Erythroblast (primary cell): ENCODE measurements at regions not wholly inside any gene's neighbourhood (a gene's known extent, or its start where the extent isn't known, plus 50 kb on each side); places are given as distances from the start of the nearest gene placed in this dataset.
"Not testable (repeated sequence)": the region's sequence is repeated elsewhere in the genome, so short reads cannot be mapped to it uniquely, and the experiment has no call there.

Experiments
- DNase-seq, 2 experiments: peaks; one replicate each; lab custom pipeline; 2025; lab: John Stamatoyannopoulos, UW
- GATA1 ChIP-seq: IDR thresholded peaks from 2 replicates; pipeline ENCODE4 v1.6.1; 2011; ENCODE audit warnings: low read depth, mild to moderate bottlenecking, control low read depth, low read length, moderate library complexity
- POLR2A ChIP-seq: IDR thresholded peaks from 2 replicates; pipeline ENCODE4 v1.6.1; 2011; ENCODE audit warnings: mild to moderate bottlenecking, low read length

DNA sequence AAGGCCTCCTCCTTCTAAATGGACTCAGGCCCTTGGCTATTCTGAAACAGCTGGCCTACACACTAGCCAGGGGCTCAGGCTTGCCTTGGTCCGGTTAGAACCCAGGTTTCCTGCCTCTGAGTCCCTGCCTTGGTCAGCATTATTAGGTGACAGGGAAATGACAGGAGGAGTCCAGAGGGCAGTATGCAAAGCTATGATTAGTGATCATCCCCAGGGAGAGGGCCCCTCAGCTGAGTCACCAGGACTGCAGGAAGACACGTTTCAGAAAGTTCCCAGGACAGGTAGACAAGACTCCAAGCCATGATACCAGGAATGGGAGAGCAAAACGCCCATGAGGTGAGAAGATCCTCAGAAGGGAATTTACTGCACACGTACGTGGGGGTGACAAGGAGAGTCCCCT is 301.1 kb upstream of the COBL start:
- no peak for DNase-seq
- no peak for TF ChIP-seq POLR2A
- TF ChIP-seq GATA1: no peak

DNA sequence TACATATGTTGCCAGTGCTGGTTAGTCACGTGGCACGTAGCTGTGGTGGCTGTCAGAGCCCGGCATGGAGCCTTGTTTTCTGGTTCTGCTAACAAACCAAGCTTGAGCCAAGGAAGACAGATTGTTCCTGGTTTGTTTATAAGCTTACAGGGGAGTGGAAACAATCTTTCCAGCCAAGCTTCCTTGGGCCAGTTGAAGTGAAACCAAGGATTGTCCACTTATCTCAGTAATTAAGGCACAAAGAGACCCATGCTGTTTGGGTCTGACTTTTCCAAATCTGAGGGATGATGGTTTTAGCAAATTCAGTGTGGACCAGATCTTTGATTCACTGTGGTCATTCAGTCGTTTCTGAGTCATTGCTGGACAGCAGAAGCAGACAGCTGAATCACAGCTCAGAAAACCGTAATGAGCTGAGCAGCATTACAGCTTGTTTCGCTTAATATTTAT is 297.3 kb upstream of the COBL start:
- no peak for TF ChIP-seq POLR2A
- no peak for TF ChIP-seq GATA1
- no peak for DNase-seq

DNA sequence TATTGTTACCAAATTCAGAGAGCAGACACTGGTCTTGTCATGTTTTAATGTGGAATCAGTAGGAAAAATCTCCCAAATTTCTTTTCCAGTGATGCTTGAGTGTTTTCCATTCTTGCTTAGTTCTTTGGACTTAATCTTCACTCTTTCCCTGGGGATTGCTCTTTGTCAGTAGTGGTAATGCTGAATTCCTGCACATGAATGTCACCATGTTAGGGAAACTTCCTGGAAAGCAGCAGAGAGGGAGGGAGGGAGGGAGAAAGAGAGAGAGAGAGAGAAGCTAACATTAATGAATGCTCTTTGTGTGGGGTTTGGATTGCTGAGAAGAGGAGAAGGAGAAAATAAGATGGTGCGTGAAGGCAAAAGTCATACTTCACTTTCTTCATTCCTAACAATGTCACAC is 295.3 kb upstream of the COBL start:
- TF ChIP-seq GATA1 (no peak), POLR2A (no peak)
- no peak for DNase-seq

DNA sequence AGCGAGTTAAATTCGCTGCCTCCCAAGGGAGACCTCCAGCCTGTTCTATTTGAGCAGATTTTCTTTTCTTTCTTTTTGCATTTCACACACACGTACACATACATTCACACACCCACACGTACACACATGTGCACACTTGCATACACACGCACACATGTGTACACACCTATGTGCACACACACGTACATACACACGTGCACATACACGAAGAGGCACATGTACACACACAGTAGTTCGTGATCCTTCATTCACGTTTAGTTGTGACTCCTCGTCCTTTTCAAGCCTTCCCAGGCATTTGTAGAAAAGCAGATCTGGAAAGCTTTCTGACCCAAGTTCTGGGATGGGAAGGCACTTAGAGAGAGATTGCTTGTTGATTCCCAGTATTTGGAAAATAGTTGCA is 290.8 kb upstream of the COBL start:
- DNase-seq: no peak
- no peak for TF ChIP-seq GATA1

DNA sequence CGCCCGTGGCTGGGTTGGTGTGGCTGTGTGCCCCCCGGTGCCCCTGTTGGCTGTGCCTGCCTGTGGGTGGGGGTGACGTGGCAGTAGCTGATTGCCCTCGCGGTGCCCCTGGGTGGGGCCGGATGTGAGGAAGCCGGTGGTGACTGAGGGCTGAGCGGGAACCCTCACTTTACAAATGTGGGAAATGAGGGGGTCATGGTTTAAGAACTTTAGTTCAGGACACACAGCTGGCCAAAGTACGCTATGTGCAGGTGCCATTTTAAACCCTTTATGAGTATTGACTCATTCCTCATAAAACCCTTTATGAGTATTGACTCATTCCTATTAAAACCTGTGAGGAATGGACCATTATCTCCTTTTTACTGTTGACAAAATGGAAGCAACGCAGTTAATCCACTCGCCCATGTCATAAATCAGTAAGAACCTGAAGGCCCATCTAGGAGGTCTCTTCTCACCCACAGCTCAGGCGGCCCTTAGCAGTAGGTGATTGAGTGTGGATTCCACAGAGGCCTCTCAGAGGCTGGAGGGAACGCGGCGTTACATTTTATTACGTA is 290.1 kb upstream of the COBL start:
- no peak for DNase-seq
- no peak for TF ChIP-seq GATA1
- no peak for TF ChIP-seq POLR2A

DNA sequence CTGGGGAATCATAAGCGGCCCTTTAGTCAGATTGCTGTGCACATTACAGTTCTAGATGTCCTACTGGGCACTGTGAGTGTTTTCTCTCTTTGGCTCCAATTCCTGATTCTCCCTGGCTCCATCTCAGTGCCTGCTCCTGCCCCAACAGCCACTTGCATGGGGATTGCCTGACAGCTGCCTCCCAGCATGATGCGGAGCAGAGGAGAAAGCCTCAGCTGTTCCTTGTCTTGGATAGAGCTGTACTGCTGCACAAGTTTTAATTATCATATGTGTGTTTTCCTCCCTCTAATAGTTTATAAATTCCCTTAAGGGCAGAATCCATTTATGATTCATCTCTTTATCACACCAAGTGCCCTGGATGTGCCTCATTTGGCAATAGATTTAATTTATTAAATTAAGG is 285.8 kb upstream of the COBL start:
- TF ChIP-seq GATA1 (no peak), POLR2A (no peak)
- no peak for DNase-seq

DNA sequence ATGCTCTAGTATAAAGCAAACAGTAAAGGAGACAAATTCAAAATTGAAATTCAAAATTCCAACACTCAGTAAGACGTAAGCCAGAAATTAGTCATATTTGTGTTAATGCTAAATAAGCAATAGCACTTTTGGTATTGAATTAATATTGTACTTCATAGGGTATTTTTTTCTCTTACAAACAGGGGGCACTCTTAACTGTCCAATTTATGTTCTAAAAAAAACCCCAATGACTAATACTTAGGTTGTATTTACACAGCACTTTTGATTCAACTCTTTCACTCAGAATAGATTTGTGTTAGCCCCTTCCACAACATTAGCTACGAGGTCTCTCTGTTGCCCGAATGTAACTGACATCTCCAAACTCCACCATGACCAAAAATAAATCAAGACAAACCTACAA is 284.9 kb upstream of the COBL start:
- TF ChIP-seq GATA1 (no peak), POLR2A (no peak)
- DNase-seq: no peak

DNA sequence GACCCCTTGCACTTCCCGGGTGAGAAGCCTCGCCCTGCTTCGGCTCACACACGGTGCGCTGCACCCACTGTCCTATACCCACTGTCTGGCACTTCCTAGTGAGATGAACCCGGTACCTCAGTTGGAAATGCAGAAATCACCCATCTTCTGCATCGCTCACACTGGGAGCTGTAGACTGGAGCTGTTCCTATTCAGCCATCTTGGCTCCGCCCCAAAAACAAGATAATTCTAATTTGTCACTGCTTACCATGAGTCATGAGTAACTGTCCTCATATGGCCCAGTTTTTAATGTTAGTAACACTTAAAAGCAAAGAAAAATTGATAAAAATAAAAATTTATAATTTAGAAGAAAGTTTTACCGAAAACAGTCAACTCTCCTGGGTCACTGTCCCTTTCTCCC is 283.3 kb upstream of the COBL start:
- not testable (repeated sequence) for DNase-seq

DNA sequence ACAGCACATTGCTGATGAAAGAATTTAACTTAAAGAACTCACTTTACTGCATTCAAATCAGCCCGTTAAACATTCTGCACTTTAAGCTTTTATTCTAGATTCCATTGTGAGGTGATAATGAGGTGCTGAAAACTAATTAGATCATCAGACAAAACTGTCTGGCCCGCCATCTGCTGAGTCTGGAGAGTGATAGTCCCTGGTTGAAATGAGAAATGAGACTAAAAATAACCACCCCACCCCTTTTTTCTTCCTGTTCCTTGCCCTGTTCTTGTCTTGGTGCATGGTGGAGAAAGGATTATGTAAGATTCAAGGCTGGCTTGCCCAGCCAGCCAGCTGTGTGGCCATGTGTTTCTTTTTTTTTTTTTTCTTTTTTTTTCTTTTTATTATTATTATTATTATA is 277.0 kb upstream of the COBL start:
- no peak for TF ChIP-seq GATA1
- no peak for TF ChIP-seq POLR2A
- no peak for DNase-seq

DNA sequence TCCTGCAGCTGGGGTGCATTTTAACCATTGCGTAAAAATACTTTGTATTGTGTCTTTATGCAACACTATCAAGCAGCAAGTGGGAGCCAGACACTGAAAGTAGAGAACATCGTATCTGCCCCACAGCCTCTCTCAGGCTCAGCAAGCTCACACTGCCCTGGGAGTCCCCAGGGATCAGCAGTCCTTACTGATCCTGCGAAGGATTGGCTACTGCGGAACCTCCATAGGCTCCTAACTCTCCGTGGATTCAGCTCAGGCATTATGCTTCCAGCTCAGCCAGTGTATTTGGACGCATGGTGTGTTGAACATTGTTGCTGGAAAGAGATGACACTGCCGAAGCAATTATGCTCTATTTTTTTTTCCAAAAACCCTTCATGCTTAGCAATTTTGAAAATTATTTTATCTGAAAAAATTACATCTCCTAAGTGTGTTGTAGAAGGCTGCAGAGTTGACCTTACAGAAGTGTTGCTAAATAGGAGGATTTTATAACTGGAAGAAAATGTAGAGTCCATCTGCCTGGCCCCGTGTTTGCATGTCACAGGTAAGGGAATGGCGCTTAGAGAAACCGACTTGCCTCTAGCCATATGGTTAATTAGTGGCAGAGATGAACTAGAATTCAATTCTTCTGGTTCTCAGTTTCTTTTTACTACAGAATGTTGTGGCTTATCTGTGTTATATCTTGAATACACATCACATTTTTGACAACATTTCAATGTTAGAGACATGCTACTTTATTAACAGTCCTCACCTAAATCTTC is 276.4 kb upstream of the COBL start:
- no peak for DNase-seq
- TF ChIP-seq POLR2A (no peak), GATA1 (no peak)

DNA sequence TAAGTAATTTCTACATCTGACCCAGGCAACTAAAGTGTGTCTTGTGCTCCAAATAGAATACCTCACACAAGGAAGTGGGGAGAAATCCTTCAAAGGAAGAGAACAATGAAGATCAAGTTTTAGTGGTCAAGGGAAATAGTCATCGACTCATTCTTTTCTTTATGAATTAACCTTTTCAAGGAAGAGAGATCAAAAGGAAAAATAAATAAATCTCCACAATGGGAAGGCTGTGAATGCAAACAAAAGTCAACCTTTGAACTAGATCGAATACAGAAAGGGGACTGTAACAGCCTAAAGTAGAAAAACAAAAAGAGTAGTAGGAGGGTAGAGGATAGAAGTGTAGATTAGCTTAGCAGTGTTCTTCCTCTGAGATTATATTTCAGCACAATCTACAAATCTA is 274.6 kb upstream of the COBL start:
- DNase-seq: no peak
- TF ChIP-seq GATA1: no peak
- no peak for TF ChIP-seq POLR2A

DNA sequence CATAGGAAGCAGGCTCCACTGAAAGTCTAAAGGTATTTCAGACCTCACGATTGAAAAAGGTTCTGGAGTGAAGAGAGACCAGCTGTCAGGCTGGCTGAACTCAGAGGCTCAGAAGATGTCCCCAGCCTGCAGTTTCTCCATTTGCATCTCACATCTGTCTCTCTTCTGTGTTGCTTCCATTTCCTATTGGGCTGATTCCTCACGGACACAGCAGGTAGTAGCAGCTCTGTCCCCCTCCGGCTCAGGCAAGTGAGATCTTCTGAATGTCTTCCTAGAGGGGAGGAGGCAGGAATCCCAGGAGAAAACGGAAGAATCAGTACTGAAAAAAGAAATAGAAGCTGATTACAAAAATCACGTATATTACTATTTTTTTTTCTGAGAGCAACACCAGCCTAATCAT is 274.1 kb upstream of the COBL start:
- no peak for DNase-seq
- no peak for TF ChIP-seq POLR2A
- TF ChIP-seq GATA1: no peak

DNA sequence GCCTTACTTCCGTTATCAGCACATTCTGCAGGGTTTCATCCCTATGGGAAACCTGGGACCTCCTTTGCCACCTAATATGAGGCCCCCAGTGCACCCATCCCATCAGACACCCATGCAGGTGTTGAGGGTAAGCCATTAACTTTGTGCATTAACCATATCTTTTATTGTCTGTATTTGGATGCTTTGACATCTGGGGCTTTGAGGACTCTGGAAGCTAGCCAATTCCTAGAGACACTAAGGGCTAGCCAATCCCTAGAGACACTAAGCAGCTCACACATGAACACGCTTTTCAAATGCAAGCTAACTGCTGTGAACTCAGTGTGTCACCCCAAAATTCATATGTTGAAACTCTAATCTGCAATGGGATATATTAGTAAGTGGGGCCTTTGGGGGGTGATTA is 272.5 kb upstream of the COBL start:
- no peak for DNase-seq

DNA sequence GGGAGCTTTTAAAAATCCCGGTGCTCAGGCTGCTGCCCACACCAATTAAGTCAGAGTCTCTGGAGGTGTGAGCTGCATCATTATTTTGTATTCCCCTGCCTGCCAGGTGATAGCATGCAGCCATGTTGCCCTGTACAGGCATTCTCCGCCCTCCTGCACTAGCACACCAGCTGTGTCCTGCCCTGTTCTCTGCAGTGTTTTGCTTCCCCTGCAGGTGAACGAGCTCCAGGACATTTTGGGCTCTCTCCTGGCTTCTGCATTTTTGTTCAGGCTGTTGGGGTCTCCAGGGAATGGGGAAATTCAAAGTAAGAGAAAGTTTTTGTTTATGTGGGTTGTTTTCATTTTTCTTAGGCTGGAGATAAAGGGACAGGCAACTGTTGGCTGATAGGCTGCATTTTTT is 271.0 kb upstream of the COBL start:
- no peak for DNase-seq
- no peak for TF ChIP-seq GATA1
- no peak for TF ChIP-seq POLR2A

More for the DNA sequence above, 272.5 kb upstream of the COBL start:
- no peak for TF ChIP-seq POLR2A
- TF ChIP-seq GATA1: no peak

DNA sequence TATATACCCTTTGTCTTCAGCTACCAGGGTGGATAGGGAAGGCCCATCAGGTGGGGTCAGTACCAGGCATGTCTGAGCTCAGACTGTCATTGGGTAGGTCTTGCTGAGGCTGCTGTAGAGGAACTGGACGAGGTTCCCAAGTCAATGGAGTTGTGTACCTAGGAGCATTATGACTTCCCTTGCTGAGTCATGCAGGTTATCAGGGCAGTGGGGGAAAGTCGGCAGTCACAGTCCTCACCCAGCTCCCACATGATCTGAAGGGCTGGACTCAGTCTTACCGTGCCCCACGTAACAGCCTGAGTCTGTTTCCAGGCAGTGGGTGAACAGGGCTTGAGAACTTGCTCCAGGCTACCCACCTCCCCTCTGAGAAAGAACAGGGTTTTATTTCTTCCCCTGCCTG is 260.8 kb upstream of the COBL start:
- TF ChIP-seq POLR2A: no peak
- TF ChIP-seq GATA1: no peak
- no peak for DNase-seq
